IPS-20b (cell line): ENCODE measurements at regions not wholly inside any gene's neighbourhood (a gene's known extent, or its start where the extent isn't known, plus 50 kb on each side); places are given as distances from the start of the nearest gene placed in this dataset.
"Not testable (repeated sequence)": the region's sequence is repeated elsewhere in the genome, so short reads cannot be mapped to it uniquely, and the experiment has no call there.

Source experiments
- H3K27ac ChIP-seq: one replicate; pipeline ENCODE4 v1.5.1; 2013; ENCODE audit warnings: low read length
- H3K27me3 ChIP-seq: 2 replicates; pipeline ENCODE4 v1.6.1; 2013; ENCODE audit warnings: mild to moderate bottlenecking, low read length, inconsistent platforms; ENCODE audit not compliant: insufficient read depth
- H3K36me3 ChIP-seq: 2 replicates; pipeline ENCODE4 v1.6.1; 2013; ENCODE audit warnings: low read depth, mild to moderate bottlenecking, inconsistent platforms, low read length, moderate library complexity; ENCODE audit not compliant: insufficient read depth
- H3K4me1 ChIP-seq: 2 replicates; pipeline ENCODE4 v1.6.1; 2013; ENCODE audit warnings: mild to moderate bottlenecking, control low read depth, inconsistent platforms, low read length, moderate library complexity; ENCODE audit not compliant: insufficient read depth
- H3K4me3 ChIP-seq: 2 replicates; pipeline ENCODE4 v1.5.1; 2013; ENCODE audit warnings: mild to moderate bottlenecking, low read length, inconsistent platforms
- H3K9ac ChIP-seq: 2 replicates; pipeline ENCODE4 v1.6.1; 2013; ENCODE audit warnings: low read depth, mild to moderate bottlenecking, inconsistent platforms, low read length, moderate library complexity
- H3K9me3 ChIP-seq: 2 replicates; pipeline ENCODE4 v1.6.1; 2013; ENCODE audit warnings: mild to moderate bottlenecking, low read depth, low read length, inconsistent platforms; ENCODE audit not compliant: insufficient read depth

- not testable (repeated sequence) for H3K9ac ChIP-seq, H3K4me3 ChIP-seq, H3K27ac ChIP-seq, H3K9me3 ChIP-seq, H3K36me3 ChIP-seq, H3K4me1 ChIP-seq, H3K27me3 ChIP-seq
These were observed 98.3 kb upstream of the THOC3 start for GRCh38 chr5:176066262-176066945.

GRCh38 chr5:176067162-176067561, 99.0 kb upstream of the THOC3 start:
- not testable (repeated sequence) for H3K27me3 ChIP-seq, H3K36me3 ChIP-seq, H3K9me3 ChIP-seq, H3K4me1 ChIP-seq, H3K4me3 ChIP-seq, H3K9ac ChIP-seq, H3K27ac ChIP-seq

GRCh38 chr5:176067948-176068347, 99.8 kb upstream of the THOC3 start:
- H3K27ac ChIP-seq, H3K9ac ChIP-seq, H3K27me3 ChIP-seq, H3K4me1 ChIP-seq, H3K36me3 ChIP-seq, H3K9me3 ChIP-seq, H3K4me3 ChIP-seq: not testable (repeated sequence)

- not testable (repeated sequence) for H3K9ac ChIP-seq, H3K4me1 ChIP-seq, H3K27me3 ChIP-seq, H3K27ac ChIP-seq, H3K9me3 ChIP-seq, H3K4me3 ChIP-seq, H3K36me3 ChIP-seq
These were observed 106.0 kb upstream of the THOC3 start for GRCh38 chr5:176073996-176074571.

- H3K36me3 ChIP-seq, H3K9ac ChIP-seq, H3K4me1 ChIP-seq, H3K4me3 ChIP-seq, H3K27ac ChIP-seq, H3K9me3 ChIP-seq, H3K27me3 ChIP-seq: not testable (repeated sequence)
These were observed 115.6 kb upstream of the THOC3 start for GRCh38 chr5:176083717-176084116.

GRCh38 chr5:176103083-176103482, 135.0 kb upstream of the THOC3 start:
- H3K4me3 ChIP-seq, H3K36me3 ChIP-seq, H3K9me3 ChIP-seq, H3K4me1 ChIP-seq, H3K27ac ChIP-seq, H3K9ac ChIP-seq, H3K27me3 ChIP-seq: not testable (repeated sequence)

GRCh38 chr5:176112888-176113287, 125.3 kb upstream of the SIMC1 start:
- H3K4me1 ChIP-seq, H3K4me3 ChIP-seq, H3K9ac ChIP-seq, H3K27me3 ChIP-seq, H3K27ac ChIP-seq, H3K36me3 ChIP-seq, H3K9me3 ChIP-seq: not testable (repeated sequence)

GRCh38 chr5:176113673-176114335, 124.4 kb upstream of the SIMC1 start:
- not testable (repeated sequence) for H3K9ac ChIP-seq, H3K4me3 ChIP-seq, H3K36me3 ChIP-seq, H3K4me1 ChIP-seq, H3K27ac ChIP-seq, H3K27me3 ChIP-seq, H3K9me3 ChIP-seq

GRCh38 chr5:176114825-176115224, 123.4 kb upstream of the SIMC1 start:
- H3K9ac ChIP-seq, H3K4me3 ChIP-seq, H3K36me3 ChIP-seq, H3K27ac ChIP-seq, H3K4me1 ChIP-seq, H3K27me3 ChIP-seq, H3K9me3 ChIP-seq: not testable (repeated sequence)

- H3K4me3 ChIP-seq, H3K27me3 ChIP-seq, H3K27ac ChIP-seq, H3K9ac ChIP-seq, H3K4me1 ChIP-seq, H3K36me3 ChIP-seq, H3K9me3 ChIP-seq: not testable (repeated sequence)
These were observed 120.5 kb upstream of the SIMC1 start for GRCh38 chr5:176117699-176118238.

- not testable (repeated sequence) for H3K9ac ChIP-seq
These were observed 115.9 kb upstream of the SIMC1 start for GRCh38 chr5:176122361-176122760.

GRCh38 chr5:176124120-176124519, 114.1 kb upstream of the SIMC1 start:
- not testable (repeated sequence) for H3K27me3 ChIP-seq, H3K36me3 ChIP-seq, H3K9ac ChIP-seq

More at GRCh38 chr5:176122361-176122760, 115.9 kb upstream of the SIMC1 start:
- not testable (repeated sequence) for H3K4me1 ChIP-seq, H3K9me3 ChIP-seq, H3K27me3 ChIP-seq, H3K36me3 ChIP-seq, H3K27ac ChIP-seq, H3K4me3 ChIP-seq

More at GRCh38 chr5:176124120-176124519, 114.1 kb upstream of the SIMC1 start:
- not testable (repeated sequence) for H3K4me1 ChIP-seq, H3K4me3 ChIP-seq, H3K9me3 ChIP-seq, H3K27ac ChIP-seq
